AG08395 (cell line): ENCODE measurements at regions not wholly inside any gene's neighbourhood (a gene's known extent, or its start where the extent isn't known, plus 50 kb on each side); places are given as distances from the start of the nearest gene placed in this dataset.
A peak's percentile ranks its signal among the peaks of the same experiment; 100 is the strongest.
"Not testable (repeated sequence)": the region's sequence is repeated elsewhere in the genome, so short reads cannot be mapped to it uniquely, and the experiment has no call there.

Experiments used
- DNase-seq: peaks from one replicate; pipeline ENCODE4 v3.0.0; 2012; ENCODE audit warnings: mixed read lengths, low spot score

DNA sequence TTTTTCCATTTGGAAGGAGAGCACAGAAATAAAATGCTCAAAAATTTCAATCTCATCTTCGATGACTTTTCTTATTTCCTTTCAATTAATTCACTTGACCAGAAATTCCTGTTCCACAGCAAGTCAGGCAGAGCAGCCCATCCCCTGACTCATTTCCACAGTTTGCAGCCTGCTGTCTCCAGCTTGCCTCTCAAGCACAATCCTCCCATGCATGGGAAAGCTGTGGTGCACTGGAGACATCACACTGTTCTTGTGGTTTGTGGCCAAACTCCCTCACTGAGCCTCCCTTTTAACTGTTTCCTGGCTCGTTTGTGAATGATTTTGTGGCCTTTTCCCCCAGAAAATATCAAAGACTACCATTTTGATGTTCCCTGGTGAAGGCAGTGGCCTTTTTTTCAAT lies 114.0 kb upstream of the ENPEP start:
- peak; percentile 57 for DNase-seq

DNA sequence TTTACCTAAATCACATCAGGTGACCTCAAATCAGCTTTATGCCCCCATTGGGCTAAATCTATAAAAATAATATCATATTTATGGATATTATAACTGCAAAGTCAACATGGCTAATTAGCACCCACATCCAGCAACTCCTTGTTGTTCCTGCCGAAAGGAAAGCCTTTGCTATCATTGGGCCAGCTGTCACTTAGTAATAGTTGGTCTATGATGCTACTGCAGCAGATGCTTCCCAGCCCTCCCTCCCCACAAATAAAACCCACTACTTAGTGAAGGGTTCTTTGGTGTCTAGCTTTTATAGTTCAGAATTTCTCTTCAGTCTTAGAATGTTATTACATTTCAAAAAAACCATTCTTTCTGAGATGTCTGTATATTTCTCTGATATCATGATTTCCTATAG lies 116.9 kb upstream of the ENPEP start:
- DNase-seq, result no peak

DNA sequence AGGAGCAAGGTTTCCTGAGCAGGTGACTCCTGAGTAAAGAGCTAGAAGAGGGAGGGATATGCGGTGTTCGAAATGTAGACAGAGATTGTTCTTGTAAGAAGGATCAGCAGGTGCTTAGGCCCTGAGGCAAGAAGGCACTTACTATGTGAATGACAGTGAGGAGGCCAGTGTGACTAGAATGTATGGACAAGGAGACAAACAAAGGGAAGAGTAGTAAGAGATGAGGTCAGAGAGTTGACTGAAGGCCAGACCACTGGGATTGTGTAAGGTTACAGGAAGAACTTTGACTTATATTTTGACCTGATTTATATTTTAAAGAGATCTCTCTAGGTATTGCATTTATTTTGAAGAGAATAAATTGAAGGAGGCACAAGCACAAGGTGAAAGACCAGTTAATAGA lies 118.4 kb upstream of the ENPEP start:
- DNase-seq, result no peak

DNA sequence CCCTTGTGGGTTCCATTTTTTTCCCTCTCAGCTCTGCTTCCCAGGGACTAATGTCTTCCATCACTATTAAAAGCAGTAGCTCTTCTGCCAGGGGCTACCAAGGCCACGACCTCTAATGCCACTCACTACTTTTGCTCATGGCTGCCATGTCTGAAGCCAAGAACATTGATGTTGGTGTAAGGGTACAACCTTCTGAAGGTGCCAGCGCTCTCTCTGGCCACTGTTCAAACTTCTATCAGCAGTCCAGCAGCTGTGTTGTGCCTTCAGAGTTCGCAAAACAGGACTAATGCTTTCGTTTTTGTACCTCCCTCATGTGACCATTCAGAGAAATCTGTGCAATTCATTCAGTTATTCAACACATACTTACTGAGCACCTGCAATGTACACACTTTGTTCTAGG lies 121.5 kb upstream of the ENPEP start:
- no peak for DNase-seq

DNA sequence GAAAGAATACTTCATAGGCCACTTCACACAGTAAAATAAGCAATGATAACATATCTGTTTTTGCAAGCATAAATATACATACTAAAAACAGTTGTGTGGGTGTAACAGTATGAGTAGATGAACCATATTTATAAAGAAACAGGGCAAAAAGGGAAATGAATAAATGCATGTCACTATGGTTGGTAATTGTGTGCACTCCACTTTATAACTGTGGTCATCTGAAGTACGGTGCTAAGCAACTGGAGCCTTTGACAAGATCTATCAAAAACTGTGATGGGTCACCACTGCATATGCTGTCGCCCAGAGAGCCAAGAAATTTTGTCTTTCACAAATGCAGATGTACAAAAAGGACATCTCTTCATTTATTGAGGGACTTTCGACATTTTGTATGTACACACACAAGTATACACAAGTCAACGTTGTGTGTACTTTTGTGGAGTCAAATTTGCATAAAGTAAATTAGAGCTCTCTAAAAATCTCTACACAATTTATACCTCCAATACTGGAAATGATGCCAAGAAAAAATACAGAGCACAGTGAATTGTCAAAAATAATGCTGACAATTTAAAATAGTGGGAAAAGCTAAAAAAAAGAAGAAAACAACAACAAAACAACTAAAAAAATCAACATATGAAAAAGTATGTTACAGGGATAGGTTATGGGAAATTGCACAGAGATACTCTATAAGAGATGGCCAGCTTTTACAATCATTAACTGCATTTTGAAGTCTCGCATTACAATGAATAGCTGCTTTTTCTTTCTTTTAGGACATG lies 123.1 kb upstream of the ENPEP start:
- no peak for DNase-seq

DNA sequence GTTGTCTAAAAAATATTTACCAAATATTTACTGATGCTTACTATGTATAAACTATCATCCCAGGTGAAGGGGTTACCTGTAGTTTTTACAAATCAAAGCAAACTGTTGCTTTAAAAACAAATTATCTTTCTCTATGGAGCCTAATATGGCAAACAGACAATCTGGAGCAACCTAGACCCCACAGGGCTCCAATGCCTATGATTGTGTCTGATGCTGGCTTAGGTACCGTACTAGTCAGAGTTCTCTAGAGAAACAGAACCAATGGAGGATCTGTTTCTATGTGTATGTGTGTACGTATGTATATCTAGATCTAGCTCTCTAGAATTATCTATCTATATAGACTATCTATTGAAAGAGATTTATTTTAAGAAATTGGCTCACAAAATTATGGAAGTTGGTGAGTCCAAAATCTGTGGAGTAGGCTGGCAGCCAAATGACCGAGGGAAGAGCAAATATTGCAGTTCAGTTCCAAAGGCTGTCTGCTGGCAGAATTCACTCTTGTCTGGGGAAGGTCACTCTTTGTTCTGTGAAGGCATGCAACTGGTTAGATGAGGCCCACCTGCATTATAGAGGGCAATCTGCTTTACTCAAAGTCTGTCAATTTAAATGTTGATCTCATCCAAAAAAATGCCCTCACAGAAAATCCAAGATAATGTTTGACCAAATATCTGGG lies 127.1 kb upstream of the ENPEP start:
- DNase-seq, result no peak

DNA sequence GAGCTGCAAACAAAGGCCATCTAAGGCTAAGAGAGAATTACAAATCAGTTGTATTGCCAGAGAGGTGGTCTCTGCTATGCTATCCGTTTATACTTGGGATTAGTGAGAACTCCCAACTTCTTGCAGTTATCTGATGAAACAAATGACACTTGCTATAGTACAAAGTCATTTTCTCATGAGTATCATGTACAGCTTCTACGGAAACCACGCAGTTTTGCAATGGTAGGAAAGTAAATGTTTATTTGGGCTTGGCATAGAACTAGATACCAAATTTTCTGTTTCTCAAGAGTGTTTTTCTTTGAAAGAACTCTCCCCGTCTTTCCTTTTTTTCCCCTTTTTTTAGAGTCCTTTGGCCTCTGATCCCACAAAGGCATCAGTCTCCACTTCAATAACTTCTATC lies 128.2 kb upstream of the ENPEP start:
- DNase-seq, result no peak

DNA sequence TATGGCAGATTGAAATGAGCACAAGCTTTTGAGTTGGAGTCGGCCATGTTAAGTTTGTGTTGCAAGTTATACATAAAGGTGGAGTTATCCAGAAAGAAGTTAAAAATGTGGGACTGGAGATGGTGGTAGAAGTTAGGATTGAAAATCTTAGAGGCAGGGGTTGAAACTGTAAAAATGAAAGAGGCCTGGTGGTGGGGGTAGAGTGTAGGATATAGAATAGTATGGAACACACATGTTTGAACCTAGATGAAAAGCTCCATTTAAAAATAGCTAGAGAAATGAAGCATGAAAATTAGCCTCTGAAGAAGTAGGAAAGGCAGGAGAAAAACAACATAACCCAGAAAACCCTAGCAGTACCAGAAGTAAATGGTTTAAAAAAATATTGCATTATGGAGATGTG lies 131.8 kb upstream of the ENPEP start:
- DNase-seq, result peak; percentile 5

DNA sequence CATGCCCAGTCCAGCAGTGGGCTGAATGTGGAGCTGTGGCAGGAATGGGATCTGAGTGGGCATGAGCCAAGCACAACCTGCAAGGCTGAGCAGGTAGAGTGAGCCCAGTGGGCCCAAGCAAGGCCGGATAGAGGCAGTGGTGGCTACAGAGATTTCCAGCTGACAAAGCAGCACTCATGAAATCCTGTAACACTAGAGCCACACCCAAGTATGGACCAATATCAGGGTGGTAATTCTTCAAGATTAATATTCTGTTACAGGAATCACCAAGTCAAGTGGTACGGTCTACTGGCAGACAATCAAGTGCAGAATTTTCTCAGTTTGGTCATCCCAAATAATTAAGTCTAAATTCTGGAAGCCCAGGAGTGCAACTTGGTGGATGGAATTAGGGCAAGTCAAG lies 132.4 kb upstream of the ENPEP start:
- no peak for DNase-seq

DNA sequence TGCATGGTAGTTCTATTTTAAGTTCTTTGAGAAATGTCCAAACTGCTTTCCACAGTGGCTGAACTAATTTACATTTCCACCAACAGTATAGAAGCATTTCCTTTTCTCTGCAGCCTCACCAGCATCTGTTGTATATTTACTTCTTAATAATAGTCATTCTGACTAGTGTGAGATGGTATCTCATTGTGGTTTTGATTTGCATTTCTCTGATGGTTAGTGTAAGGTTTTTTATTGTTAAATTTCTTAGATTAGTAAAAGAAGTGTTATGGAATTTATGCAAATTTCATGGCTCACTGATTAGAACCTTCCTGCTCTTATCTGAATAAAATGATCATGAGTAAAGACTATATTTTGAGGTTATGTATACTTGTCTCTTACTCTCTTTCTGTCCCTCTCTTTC lies 134.8 kb upstream of the ENPEP start:
- DNase-seq, result not testable (repeated sequence)

DNA sequence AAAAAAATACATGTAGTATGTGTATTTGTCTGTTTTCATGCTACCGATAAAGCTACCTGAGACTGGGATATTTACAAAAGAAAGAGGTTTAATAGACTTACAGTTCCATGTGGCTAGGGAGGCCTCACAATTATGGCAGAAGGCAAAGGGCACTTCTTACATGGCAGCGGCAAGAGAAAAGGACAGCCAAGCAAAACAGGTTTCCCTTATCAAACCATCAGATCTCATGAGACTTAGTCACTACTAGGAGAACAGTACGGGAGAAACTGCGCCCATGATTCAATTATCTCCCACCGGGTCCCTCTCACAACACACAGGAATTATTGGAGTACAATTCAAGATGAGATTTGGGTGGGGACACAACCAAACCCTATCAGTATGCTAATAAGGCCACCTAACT lies 137.0 kb upstream of the ELOVL6 start:
- no peak for DNase-seq

DNA sequence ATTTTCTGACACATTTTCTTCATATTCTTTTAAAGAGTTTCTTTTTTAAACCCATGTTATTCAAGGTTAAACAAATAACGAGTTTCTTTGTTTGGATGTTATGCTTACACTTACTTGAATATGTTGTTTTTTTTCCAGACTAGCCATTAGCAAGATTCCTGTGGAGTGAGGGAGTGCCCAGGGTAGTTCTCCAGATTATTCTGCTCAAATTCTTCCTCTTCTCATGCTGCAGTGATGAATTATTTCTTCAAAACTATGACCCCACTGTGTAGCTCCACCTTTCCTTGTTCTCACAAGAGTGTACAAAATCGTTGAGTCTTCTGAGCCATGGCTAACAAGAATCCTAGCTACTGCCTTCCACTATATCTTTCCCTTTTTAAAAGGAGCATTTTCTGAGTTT lies 134.1 kb upstream of the ELOVL6 start:
- no peak for DNase-seq

DNA sequence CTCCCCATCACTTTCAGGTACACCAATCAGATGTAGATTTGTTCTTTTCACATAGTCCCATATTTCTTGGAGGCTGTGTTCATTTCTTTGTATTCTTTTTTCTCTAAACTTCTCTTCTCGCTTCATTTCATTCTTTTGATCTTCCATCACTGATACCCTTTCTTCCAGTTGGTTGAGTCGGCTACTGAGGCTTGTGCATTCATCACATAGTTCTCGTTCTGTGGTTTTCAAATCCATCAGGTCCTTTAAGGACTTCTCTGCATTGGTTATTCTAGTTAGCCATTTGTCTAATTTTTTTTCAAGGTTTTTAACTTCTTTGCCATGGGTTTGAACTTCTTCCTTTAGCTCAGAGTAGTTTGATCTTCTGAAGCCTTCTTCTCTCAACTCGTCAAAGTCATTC lies 128.0 kb upstream of the ELOVL6 start:
- not testable (repeated sequence) for DNase-seq

DNA sequence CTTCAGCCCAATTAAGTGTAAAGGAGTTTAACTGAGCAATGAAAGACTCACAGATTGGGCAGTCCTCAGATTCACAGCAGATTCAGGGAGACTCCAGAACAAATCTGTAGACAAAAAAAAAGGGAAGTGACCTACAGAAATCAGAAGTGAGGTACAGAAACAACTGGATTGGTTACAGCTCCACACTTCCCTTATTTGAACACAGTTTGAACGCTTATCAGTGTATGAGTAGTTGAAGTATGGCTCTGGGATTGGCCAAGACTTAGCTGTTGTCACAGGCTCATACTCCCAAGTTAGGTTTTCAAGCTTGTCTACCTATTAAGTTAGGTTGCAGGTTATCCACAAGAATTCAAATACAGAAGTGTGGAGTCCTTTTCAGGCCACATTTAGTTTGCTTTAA lies 112.4 kb upstream of the ELOVL6 start:
- no peak for DNase-seq

DNA sequence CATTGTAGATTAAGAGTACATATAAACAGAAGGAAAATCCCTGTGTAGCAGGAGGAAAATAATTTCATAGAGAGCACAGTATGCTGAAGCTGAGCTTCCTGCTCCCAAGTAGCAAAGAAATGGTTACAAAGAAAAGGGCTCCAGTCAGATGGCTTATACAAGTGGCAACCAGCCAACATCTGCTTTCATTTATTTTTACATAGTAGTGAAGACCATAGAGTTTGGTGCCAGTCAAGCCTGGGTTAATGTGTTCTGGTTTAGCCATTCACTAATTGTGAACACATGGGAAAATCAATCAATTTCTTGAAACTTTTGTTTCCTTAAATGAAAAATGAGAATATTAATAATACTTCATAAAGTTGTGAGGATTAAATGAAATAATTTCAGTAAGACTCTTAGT lies 111.3 kb upstream of the ELOVL6 start:
- peak; percentile 10 for DNase-seq

DNA sequence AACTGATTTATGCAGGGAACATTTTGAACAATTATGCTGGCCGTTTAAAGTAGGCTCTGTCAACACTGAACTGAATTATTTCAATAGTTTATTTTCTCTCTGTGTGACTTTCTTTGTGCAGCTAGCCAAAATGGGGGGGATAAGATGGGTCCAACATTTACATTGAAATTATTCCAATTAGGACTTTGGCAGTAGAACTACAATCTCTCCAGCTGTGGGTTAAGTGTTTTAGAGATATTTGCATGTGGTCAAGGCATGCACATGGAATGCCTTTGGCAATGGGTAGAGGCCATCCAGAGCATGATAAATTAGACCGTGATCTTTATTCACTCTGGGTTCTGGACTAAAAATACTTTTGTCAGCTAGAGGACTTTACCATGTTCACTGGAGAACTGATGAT lies 107.9 kb upstream of the ELOVL6 start:
- no peak for DNase-seq

DNA sequence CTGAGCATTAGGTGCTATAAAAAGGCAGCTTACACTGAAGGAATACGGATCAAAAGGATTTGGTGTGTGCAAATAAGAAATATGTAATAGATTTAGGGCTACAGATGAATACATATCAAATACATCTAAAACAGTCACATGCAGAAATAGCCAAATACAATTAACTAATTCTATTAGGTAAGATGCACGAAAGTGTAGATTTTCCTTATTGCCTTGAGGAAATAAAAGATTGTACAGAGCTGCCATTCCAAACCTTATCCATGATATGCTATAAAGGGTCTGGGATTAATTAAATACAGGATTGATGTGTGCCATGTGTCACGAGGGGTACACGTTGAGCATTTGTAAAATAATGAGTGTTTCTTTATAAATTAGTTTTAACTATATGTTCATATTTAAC lies 107.0 kb upstream of the ELOVL6 start:
- DNase-seq, result no peak

DNA sequence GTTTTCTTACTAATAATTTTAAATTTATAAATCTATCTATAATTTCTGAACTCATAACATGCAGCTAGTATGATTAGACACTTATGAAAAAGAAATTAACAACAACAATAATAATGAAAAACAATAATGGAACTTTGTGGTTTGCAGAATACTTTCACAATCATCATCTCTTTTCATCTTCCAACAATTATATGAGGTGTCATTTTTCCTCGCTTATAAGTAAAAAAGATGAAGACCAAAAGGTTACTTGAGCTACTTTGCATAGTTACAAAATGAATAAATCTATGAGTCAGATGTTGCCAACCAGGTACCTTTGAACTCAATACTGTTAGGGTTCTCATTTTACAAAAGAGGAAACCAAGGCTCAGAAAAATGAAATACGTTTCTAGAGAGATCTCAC lies 98.5 kb upstream of the ELOVL6 start:
- DNase-seq, result no peak

DNA sequence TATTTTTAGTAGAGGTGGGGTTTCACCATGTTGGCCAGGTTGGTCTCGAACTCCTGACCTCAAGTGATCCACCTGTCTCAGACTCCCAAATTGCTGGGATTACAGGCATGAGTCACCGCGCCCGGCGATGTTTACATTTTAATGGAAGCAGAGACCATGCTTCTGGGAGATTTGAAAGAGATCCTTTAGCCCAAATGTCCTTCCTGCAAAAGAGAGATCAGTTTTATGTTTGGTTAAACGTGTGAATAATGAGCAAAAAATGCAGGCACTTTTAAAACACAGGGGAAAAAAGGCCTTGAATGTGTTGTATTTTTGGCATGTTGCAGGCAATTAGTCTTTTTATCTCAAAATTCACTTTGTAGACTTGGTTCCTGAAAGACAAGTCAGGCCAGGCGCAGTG lies 95.8 kb upstream of the ELOVL6 start:
- DNase-seq, result no peak

DNA sequence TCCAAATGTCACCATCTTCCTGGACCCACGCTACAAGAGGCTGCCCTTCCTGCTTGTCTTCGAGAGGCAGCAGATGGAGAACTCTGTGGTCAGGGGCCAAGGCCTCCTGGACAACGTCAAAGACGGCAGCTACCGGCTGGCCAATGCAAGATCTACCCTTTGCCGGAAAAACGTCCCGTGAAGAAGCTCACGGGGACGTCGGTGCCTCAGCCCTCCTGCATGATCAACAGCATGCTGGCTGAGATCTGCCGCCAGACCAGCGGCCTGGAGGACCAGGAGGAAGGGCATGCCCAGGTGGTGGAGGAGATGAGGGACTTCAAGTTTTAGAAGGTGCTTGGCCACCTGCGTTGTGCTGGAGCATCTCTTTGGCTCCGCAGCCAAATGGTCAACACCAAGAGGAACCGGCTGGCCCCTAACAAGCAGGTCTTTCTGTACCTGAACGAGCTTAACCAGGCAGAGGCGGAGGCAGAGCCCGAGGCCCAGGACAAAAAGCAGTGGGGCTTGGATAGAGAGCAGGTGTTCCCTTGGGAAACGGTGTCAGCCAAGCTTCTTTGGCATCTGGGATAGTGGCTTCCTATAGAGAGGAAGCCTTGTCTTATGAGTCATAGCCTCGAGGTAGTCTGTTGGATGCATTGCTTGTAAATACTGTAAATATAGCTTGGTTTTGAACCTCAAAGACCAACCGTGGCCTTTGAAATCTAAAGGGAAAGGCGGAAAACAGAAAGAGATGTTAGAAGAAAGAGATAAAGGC lies 94.8 kb upstream of the ELOVL6 start:
- DNase-seq, result no peak

DNA sequence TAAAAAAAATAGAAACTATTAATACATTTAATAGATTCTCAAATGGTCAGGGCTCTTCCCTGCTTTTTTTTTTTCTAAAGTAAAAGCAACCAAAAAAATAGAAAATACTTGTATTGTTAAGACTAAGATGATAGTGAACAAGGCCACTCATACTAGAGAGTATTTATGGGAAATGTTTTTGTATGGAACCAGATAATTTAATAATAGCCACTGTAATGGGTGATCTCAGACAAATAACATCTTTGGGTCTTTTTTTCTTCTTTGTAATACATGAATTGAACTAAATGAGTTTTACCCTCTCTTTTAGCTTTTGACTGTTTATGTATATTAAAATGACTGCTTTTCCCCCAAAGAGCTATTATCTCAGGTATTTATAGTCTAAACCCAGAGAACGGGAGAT lies 92.1 kb upstream of the ELOVL6 start:
- DNase-seq, result no peak

DNA sequence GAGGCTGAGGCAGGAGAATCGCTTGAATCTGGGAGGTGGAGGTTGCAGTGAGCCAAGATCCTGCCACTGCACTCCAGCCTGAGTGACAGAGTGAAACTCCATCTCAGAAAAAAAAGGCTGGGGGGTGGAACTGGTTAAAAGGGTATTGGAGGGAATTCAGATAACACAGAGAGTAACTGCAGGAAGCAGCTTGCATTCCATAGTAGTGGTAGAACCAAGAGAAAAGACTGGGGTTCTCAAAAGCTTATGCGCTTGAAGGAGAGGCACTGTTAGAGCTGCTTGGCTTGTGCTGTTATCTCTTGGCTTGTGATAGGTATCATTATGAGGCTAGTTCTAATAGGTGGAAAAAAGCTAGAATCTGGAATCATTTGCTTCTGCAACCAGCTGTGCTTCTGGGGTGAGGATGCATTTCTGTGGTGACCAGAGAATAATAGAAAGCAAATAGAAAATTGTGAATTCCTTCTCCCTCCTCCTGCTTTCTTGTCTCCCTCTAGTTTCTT lies 91.2 kb upstream of the ELOVL6 start:
- DNase-seq, result no peak

DNA sequence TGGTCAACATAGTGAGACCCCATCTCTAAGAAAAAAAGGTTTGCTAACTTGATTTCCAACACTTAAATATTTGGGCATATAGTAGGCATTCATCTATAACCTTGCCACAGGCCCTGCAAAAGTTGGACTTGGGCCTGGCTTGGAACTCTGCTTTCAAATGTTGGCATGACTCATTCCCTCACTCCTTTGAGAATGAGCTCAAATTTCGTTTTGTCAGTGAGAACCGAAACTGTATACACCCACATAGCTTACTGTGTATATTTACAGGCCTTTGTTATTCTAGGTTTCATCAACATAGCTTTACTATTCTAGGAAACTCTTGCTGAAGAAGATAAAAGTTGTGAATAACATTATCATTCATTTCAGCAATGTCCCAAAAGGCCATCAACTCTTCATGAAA lies 88.7 kb upstream of the ELOVL6 start:
- DNase-seq, result peak; percentile 78
